ENCODE measurements at regions not wholly inside any gene's neighbourhood (a gene's known extent, or its start where the extent isn't known, plus 50 kb on each side); places are given as distances from the start of the nearest gene placed in this dataset.

DNA sequence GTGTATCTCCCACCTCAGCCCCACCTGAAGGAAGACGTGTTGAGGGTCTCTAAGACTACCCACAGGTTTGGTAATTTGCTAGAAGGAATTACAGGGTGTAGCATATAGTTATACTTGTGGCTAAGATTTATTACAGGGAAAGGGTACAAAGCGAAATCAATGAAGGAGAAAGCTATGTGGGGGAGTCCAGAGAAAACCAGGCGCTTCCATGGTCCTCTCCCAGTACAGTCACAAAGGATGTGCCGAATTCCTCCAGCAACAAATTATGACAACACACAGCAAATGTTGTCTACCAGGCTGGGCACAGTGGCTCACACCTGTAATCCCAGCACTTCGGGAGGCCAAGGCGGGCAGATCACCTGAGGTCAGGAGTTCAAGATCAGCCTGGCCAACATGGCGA lies 64.1 kb upstream of the TGM3 start:
- no peaks in the 10 kb centered on the region for H3K79me2 ChIP-seq (ENCODE audit: insufficient read depth, low read depth, low read length)
- H2AFZ ChIP-seq (ENCODE audit: low read length), result no peak overlapping the region
- POLR2A ChIA-PET, result no interaction called here
- H3K9me2 ChIP-seq (ENCODE audit: insufficient read depth, low read length), result no peaks in the 10 kb centered on the region
- H4K20me1 ChIP-seq (ENCODE audit: insufficient read depth, low read length), result no peaks in the 10 kb centered on the region
- H3K4me2 ChIP-seq (ENCODE audit: low read length), result no peak overlapping the region
- TF ChIP-seq EZH2phosphoT487 (IDR thresholded peaks at IDR 0.05; ENCODE audit: borderline replicate concordance, low read depth, low read length), result no peak
- TF ChIP-seq, protein P1, sequence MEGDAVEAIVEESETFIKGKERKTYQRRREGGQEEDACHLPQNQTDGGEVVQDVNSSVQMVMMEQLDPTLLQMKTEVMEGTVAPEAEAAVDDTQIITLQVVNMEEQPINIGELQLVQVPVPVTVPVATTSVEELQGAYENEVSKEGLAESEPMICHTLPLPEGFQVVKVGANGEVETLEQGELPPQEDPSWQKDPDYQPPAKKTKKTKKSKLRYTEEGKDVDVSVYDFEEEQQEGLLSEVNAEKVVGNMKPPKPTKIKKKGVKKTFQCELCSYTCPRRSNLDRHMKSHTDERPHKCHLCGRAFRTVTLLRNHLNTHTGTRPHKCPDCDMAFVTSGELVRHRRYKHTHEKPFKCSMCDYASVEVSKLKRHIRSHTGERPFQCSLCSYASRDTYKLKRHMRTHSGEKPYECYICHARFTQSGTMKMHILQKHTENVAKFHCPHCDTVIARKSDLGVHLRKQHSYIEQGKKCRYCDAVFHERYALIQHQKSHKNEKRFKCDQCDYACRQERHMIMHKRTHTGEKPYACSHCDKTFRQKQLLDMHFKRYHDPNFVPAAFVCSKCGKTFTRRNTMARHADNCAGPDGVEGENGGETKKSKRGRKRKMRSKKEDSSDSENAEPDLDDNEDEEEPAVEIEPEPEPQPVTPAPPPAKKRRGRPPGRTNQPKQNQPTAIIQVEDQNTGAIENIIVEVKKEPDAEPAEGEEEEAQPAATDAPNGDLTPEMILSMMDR (conservative IDR thresholded peaks at IDR 0.05; ENCODE audit: low read length), result no peak
- no peaks in the 10 kb centered on the region for H3K4me1 ChIP-seq (ENCODE audit: insufficient read depth, low read length, poor library complexity, severe bottlenecking)
- H3K4me3 ChIP-seq (ENCODE audit: low read depth, low read length, poor library complexity, severe bottlenecking), result no peak overlapping the region
- DNase-seq (ENCODE audit: low spot score), result no peak
- CTCF ChIA-PET (ENCODE audit: unreplicated experiment), result no interaction called here
- no TSS peak for BruUV-seq (replicated peaks)
- intact Hi-C loops (cut with micrococcal nuclease; ENCODE audit: unreplicated experiment), result no loop called here
- no peaks in the 10 kb centered on the region for H3K9me3 ChIP-seq (ENCODE audit: low read length)
- H3K36me3 ChIP-seq (ENCODE audit: insufficient read depth, low read length), result no peaks in the 10 kb centered on the region
- no peak overlapping the region for H3K27ac ChIP-seq (ENCODE audit: low read depth, low read length, poor library complexity, severe bottlenecking)

DNA sequence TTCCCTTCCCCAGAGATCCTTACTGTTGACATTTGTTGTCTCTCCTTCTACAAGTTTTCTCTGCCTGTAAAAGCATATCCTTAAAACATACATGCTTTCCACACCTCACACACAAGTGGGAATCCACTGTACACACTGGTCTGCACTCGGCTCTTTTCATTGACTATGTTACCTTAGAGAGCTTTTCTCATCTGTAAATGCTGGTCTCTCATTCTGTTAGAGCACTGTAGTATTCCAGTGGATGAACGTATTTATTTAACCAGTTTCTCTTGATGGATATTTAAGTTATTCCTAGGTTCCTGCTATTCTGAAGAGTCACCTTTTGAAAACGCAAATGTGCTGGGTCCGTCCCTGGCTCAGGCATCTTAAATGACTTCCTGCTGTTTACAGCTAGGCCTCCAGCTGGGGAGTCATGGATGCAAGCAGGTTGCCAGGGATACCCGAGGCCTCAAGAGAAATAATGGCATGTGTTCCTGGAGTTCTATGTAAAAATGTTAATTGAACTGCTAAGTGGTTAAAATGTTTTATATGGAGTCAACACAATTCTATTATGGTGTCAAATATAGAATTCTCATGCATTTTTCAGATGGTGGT lies 61.1 kb upstream of the TGM3 start:
- H3K4me2 ChIP-seq (ENCODE audit: low read length), result no peak overlapping the region
- CTCF ChIA-PET (ENCODE audit: unreplicated experiment), result no interaction called here
- no peak overlapping the region for H3K4me3 ChIP-seq (ENCODE audit: low read depth, low read length, poor library complexity, severe bottlenecking)
- H2AFZ ChIP-seq (ENCODE audit: low read length), result no peak overlapping the region
- no peak for DNase-seq (ENCODE audit: low spot score)
- no peaks in the 10 kb centered on the region for H3K9me2 ChIP-seq (ENCODE audit: insufficient read depth, low read length)
- H3K9me3 ChIP-seq (ENCODE audit: low read length), result no peaks in the 10 kb centered on the region
- POLR2A ChIA-PET, result no interaction called here
- H4K20me1 ChIP-seq (ENCODE audit: insufficient read depth, low read length), result no peaks in the 10 kb centered on the region
- H3K79me2 ChIP-seq (ENCODE audit: insufficient read depth, low read depth, low read length), result no peaks in the 10 kb centered on the region
- no peak overlapping the region for H3K27ac ChIP-seq (ENCODE audit: low read depth, low read length, poor library complexity, severe bottlenecking)
- no TSS peak for BruUV-seq (replicated peaks)
- H3K4me1 ChIP-seq (ENCODE audit: insufficient read depth, low read length, poor library complexity, severe bottlenecking), result no peaks in the 10 kb centered on the region
- TF ChIP-seq EZH2phosphoT487 (IDR thresholded peaks at IDR 0.05; ENCODE audit: borderline replicate concordance, low read depth, low read length), result no peak
- TF ChIP-seq, protein P1 (conservative IDR thresholded peaks at IDR 0.05; ENCODE audit: low read length), result no peak
- no peaks in the 10 kb centered on the region for H3K36me3 ChIP-seq (ENCODE audit: insufficient read depth, low read length)
- intact Hi-C loops (cut with micrococcal nuclease; ENCODE audit: unreplicated experiment), result no loop called here

DNA sequence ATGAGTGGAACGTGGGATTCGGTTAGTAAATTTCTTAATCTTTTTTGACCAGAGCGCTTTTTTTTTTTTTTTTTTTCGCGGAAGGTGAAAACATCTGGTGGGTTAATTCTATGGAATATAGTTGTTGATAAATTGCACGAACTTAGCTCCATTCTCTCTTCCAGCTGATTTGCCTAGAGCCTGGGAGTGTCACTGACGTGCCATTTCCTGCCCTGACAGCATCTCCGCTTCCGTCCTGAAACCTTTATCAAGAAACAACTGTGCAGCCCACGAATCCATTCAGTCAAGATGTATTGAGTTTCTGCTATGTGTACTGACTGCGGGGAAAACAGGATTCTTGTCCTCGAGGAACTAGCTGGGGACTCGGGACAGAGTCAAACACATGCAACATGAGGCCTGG lies 59.5 kb upstream of the TGM3 start:
- no peaks in the 10 kb centered on the region for H3K9me2 ChIP-seq (ENCODE audit: insufficient read depth, low read length)
- H3K4me3 ChIP-seq (ENCODE audit: low read depth, low read length, poor library complexity, severe bottlenecking), result no peak overlapping the region
- no peak overlapping the region for H3K27ac ChIP-seq (ENCODE audit: low read depth, low read length, poor library complexity, severe bottlenecking)
- H4K20me1 ChIP-seq (ENCODE audit: insufficient read depth, low read length), result no peaks in the 10 kb centered on the region
- ChIA-PET POLR2A (no interaction called here), CTCF (ENCODE audit: unreplicated experiment) (no interaction called here)
- H2AFZ ChIP-seq (ENCODE audit: low read length), result no peak overlapping the region
- no peak for DNase-seq (ENCODE audit: low spot score)
- H3K79me2 ChIP-seq (ENCODE audit: insufficient read depth, low read depth, low read length), result no peaks in the 10 kb centered on the region
- no TSS peak for BruUV-seq (replicated peaks)
- intact Hi-C loops (cut with micrococcal nuclease; ENCODE audit: unreplicated experiment), result no loop called here
- H3K4me2 ChIP-seq (ENCODE audit: low read length), result no peak overlapping the region
- H3K4me1 ChIP-seq (ENCODE audit: insufficient read depth, low read length, poor library complexity, severe bottlenecking), result no peaks in the 10 kb centered on the region
- TF ChIP-seq EZH2phosphoT487 (IDR thresholded peaks at IDR 0.05; ENCODE audit: borderline replicate concordance, low read depth, low read length), result no peak
- TF ChIP-seq, protein P1 (conservative IDR thresholded peaks at IDR 0.05; ENCODE audit: low read length), result no peak
- H3K36me3 ChIP-seq (ENCODE audit: insufficient read depth, low read length), result no peaks in the 10 kb centered on the region
- H3K9me3 ChIP-seq (ENCODE audit: low read length), result no peaks in the 10 kb centered on the region

Measured in OCI-LY7 (cell line).